Stimulated activated CD4-positive, alpha-beta T cell treated with anti-CD3 and anti-CD28 coated beads, Interleukin-4, amount 100 ng/mL, for 24 hours (primary cell): ENCODE measurements at regions not wholly inside any gene's neighbourhood (a gene's known extent, or its start where the extent isn't known, plus 50 kb on each side); places are given as distances from the start of the nearest gene placed in this dataset.
A peak's percentile ranks its signal among the peaks of the same experiment; 100 is the strongest.
"Not testable (repeated sequence)": the region's sequence is repeated elsewhere in the genome, so short reads cannot be mapped to it uniquely, and the experiment has no call there.

ENCODE experiments used
- DNase-seq: peaks from one replicate; pipeline ENCODE4 v3.0.0-alpha.2; 2020

- DNase-seq = no peak
These were observed 124.4 kb upstream of the NMUR2 start for GRCh38 chr5:152529440-152529839.

- DNase-seq = no peak
These were observed 127.6 kb upstream of the NMUR2 start for GRCh38 chr5:152532714-152533113.

GRCh38 chr5:152534641-152535040 lies 129.6 kb upstream of the NMUR2 start:
- DNase-seq = no peak

- DNase-seq = no peak
These were observed 137.7 kb upstream of the NMUR2 start for GRCh38 chr5:152542741-152543140.

- DNase-seq = no peak
These were observed 141.4 kb upstream of the NMUR2 start for GRCh38 chr5:152546493-152546892.

GRCh38 chr5:152547202-152547601 lies 142.1 kb upstream of the NMUR2 start:
- no peak for DNase-seq

GRCh38 chr5:152549709-152550108 lies 144.6 kb upstream of the NMUR2 start:
- no peak for DNase-seq

- DNase-seq = no peak
These were observed 146.0 kb upstream of the NMUR2 start for GRCh38 chr5:152551061-152551460.

- DNase-seq = no peak
These were observed 151.7 kb upstream of the NMUR2 start for GRCh38 chr5:152556784-152557183.

GRCh38 chr5:152560512-152561137 lies 155.5 kb upstream of the NMUR2 start:
- peak; percentile 30 for DNase-seq

GRCh38 chr5:152568016-152568415 lies 162.9 kb upstream of the NMUR2 start:
- no peak for DNase-seq

- DNase-seq = no peak
These were observed 167.7 kb upstream of the NMUR2 start for GRCh38 chr5:152572812-152573211.

GRCh38 chr5:152584103-152584502 lies 179.0 kb upstream of the NMUR2 start:
- DNase-seq = no peak

GRCh38 chr5:152592416-152592815 lies 187.3 kb upstream of the NMUR2 start:
- no peak for DNase-seq

GRCh38 chr5:152593388-152593787 lies 188.3 kb upstream of the NMUR2 start:
- no peak for DNase-seq

GRCh38 chr5:152595405-152595804 lies 190.3 kb upstream of the NMUR2 start:
- no peak for DNase-seq

- no peak for DNase-seq
These were observed 194.0 kb upstream of the NMUR2 start for GRCh38 chr5:152599096-152599495.

GRCh38 chr5:152601806-152602732 lies 197.0 kb upstream of the NMUR2 start:
- no peak for DNase-seq

GRCh38 chr5:152606050-152606449 lies 201.0 kb upstream of the NMUR2 start:
- not testable (repeated sequence) for DNase-seq

- no peak for DNase-seq
These were observed 201.8 kb upstream of the NMUR2 start for GRCh38 chr5:152606776-152607364.

GRCh38 chr5:152607401-152608160 lies 202.5 kb upstream of the NMUR2 start:
- no peak for DNase-seq

- DNase-seq = no peak
These were observed 203.4 kb upstream of the NMUR2 start for GRCh38 chr5:152608458-152608857.

GRCh38 chr5:152619756-152620155 lies 214.7 kb upstream of the NMUR2 start:
- no peak for DNase-seq
